ENCODE measurements at regions not wholly inside any gene's neighbourhood (a gene's known extent, or its start where the extent isn't known, plus 50 kb on each side); places are given as distances from the start of the nearest gene placed in this dataset.

DNA sequence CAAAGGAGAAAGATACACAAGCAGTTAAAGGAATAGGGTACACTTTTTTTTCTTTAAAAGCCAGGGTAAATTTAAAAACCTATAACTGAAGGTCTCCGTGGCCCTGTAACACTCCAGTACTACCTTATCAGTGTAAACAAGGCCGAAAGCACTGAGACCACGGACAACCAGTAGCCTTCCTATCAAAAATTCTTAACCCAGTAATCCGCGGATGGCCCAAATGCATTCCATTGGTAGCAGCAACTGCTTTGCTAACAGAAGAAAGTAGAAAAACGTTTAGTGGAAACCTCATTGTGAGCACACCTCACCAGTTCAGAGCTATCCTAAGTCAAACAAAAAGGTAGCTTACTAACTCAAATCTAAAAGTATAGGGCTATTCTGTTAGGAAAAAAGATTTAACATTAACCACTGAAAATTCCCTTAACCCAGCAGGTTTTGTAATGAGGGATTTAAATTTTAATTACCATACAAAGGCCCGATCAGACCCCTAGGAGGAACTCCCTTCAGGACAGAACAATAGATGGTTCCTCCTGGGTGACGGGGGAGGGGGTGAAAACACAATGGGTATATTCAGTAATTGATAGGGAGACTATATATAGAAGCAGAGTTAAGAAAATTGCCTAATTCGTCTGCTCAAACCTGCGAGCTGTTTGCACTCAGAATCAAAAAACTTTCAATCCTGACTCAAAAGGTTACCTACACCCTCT, 50.8 kb upstream of the CWC22 start:
- DNase-seq (ENCODE audit: low read depth), result no peak
- H3K4me3 ChIP-seq (ENCODE audit: low read length), result no peak overlapping the region
- TF ChIP-seq, protein P1, sequence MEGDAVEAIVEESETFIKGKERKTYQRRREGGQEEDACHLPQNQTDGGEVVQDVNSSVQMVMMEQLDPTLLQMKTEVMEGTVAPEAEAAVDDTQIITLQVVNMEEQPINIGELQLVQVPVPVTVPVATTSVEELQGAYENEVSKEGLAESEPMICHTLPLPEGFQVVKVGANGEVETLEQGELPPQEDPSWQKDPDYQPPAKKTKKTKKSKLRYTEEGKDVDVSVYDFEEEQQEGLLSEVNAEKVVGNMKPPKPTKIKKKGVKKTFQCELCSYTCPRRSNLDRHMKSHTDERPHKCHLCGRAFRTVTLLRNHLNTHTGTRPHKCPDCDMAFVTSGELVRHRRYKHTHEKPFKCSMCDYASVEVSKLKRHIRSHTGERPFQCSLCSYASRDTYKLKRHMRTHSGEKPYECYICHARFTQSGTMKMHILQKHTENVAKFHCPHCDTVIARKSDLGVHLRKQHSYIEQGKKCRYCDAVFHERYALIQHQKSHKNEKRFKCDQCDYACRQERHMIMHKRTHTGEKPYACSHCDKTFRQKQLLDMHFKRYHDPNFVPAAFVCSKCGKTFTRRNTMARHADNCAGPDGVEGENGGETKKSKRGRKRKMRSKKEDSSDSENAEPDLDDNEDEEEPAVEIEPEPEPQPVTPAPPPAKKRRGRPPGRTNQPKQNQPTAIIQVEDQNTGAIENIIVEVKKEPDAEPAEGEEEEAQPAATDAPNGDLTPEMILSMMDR (conservative IDR thresholded peaks at IDR 0.05; ENCODE audit: low read depth, low read length), result no peak

Measured in retinal pigment epithelial cell (primary cell).